ENCODE measurements at regions not wholly inside any gene's neighbourhood (a gene's known extent, or its start where the extent isn't known, plus 50 kb on each side); places are given as distances from the start of the nearest gene placed in this dataset.

GRCh38 chr14:44010595-44010994 lies 496.5 kb downstream of the FSCB start:
- TF ChIP-seq POLR2A (IDR thresholded peaks at IDR 0.05) = no peak
- TF ChIP-seq CTCF (IDR thresholded peaks at IDR 0.05) = no peak
